ENCODE measurements at regions not wholly inside any gene's neighbourhood (a gene's known extent, or its start where the extent isn't known, plus 50 kb on each side); places are given as distances from the start of the nearest gene placed in this dataset.
"Not testable (repeated sequence)": the region's sequence is repeated elsewhere in the genome, so short reads cannot be mapped to it uniquely, and the experiment has no call there.

DNA sequence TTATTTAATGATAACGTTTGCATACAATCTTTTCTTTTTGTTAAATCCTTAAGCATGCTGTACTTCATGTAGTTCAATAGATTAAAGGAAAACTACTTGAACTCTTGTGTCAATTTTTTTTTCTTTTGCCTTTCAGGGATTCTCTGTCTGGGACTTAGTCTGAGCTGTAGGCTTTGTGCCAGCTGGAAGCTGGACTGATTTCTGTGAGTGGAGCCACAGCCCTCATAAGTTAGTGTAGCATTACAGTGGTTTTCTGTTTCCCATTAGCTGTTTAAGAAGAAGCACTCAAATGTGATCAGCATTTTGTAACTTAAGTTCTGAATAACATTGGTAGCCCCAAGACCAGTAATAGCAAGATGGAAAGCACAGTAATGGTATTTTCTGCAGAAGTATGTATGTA lies 330.6 kb upstream of the MEF2C start:
- DNase-seq (ENCODE audit: low read depth): no peak

DNA sequence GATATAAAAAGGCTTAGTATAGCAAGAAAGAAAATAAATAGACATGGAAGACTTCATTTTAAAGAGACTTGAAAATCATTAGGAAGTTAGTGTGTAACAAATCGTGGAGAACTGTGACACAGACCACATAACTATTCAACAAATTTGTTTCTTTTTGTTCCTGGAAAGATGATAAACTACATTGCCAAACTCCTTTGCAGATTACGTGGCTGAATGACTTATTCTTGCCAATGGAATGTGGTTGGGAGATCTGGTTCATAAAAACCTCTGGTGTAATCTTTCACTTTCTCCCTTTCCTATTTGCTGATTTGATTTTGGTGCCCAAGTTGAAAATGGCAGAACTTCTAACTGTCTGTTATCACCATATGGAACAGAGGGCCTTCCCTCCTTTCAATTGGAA lies 328.9 kb upstream of the MEF2C start:
- DNase-seq (ENCODE audit: low read depth): no peak

DNA sequence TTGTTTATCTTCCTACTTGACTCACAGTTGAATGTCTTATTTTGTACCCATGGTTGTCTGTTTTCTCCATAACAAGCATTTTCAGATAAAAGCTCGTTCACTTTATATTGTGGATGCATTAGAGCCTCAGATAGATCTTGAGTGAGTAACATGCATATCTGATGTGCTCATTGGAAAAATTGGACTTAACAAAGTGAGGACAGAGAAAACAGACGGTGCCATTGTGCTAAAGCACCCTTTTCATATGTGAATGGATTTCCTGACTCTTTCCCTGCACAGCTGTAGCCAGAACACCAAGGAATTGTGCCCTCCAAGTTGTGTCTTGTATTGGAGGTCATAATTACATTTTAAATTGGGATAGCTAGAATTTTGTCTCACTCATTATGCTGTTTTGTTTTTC lies 325.8 kb upstream of the MEF2C start:
- no peak for DNase-seq (ENCODE audit: low read depth)

DNA sequence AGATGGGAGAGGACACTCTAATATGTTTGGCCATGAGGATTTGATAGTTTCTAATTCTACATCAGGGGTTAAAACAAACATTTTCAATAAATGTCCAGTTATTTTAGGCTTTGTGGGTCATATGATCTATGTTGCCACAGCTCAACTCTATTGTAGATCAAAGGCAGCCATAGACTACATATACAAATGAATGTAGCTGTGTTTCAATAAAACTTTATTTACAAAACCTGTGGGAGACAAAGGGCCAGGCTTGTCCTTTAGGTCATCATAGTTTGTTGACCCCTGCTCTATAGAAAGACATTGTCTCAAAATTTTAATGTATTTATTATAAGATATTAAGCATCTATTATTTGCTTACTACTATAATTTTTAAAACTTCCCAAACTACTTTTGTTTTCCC lies 325.4 kb upstream of the MEF2C start:
- no peak for DNase-seq (ENCODE audit: low read depth)

DNA sequence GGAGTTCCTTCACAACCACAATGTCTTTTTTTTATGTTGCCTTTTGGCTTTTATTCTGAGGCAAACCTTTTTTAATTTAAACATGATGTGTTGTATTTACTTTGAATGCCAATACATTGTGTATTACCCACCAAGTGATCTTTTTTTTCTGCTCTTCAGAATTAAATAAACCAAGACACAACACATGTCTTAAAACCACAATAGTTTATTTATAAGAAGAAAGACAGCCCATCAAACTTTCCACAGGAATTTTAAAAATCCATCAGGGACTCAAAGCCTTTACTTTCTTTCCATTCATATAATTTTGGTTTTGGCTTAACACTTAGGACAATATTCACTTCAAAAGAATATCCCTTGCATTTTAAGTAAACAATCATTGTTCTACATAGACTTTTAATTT lies 321.8 kb upstream of the MEF2C start:
- DNase-seq (ENCODE audit: low read depth): no peak

DNA sequence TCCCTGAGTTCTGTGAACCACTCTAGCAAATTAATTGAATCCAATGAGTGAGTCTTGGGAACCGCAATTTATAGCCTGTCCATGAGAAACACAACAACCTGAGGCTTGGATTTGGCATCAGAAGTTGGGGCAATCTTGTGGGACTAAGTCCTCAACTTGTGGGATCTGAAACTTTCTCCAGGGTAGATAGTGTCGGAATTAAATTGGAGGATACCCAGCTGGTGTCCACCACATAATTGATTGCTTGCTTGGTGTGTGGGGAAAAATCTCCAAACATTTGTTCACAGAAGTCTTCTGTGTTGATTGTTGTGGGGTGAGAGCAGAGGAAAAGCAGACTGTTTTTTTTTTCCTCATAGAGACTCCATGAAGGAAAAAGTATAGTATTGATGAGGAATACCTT lies 320.6 kb upstream of the MEF2C start:
- DNase-seq (ENCODE audit: low read depth): no peak

DNA sequence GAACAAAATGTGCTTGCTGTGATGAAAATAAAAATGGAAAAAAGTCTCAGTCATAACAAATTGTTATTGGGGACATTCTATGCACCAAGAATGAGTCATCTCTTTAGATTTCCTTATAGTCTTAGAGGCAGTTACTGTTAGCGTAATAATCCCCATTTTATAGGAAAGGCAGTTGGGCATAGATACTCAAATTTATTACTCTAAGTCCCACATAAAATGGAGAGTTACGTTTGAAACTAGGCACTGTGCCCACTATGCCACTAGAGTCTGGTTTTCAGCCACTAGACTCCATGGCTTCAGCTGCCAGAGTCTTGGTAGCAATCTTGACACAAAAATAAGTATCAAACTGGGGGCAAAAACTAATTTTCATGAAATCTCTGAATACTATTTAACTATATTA lies 317.9 kb upstream of the MEF2C start:
- DNase-seq (ENCODE audit: low read depth): no peak

DNA sequence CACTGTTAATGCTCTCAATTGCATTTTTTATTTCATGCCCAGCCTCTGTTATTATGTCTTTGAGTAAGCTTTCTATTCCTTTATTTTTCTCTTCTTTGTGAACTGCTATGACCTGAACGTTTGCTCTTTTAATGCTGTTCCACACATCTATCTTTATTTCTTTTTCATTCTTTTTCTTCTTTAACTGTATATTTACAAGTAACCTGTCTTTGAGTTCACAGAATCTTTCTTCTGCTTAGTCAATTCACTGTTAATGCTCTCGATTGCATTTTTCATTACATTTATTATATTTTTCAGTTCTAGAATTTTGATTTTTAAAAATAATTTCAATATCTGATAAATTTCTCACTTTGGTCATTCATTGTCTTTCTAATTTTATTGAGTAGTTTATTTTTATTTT lies 316.3 kb upstream of the MEF2C start:
- no peak for DNase-seq (ENCODE audit: low read depth)

DNA sequence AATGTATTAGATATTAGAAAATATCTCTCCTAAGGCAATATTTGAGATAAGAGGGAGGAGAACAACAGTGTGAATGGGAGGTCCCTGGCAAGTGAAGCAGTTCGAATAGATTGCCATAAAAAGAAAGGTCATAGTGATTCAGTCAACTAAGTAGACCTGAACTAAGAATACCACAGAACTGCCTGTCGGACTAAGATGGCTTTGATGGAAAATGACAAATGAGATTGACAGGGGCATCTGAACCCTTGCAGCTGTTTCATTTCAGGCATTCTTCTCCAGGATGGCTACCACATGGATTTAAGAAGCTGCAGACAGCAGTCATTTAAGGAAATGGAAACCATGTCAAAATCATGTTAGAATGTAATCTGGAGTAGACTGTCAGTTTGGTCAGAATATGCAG lies 308.4 kb upstream of the MEF2C start:
- no peak for DNase-seq (ENCODE audit: low read depth)

DNA sequence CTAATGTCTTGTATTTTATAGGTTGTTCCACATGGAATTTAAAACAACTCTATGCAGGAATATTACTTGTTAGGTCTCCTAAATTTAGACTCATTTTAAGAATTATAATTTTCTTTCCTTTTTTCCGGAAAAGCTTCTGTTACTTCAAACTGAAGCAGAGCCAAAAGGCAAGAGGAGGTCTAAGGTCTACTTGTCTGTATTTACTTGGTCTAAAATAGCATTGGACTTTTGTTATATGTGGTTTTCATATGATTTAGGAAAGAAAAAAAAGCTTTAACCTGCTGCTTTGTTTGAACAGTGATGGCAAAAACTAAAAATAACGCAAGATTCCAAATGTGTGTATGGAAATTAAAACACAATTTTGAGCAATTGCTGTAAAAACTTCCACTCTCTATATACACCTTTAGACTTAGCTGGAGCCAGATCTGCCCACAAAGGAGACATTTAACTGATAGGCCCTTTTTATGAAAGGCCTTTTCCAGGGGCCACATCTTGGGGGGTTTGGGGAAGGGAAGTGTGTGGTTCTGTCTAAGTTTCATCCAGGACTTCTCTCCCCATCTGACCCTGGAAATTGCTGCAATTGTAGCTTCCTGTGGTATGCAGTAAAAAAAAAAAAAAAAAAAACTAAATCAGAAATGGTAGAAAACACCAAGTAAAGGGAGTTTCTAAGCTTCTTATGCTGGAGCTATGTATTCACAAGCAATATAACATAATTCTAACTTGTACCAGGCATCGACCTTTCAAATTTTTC lies 307.7 kb upstream of the MEF2C start:
- no peak for DNase-seq (ENCODE audit: low read depth)

DNA sequence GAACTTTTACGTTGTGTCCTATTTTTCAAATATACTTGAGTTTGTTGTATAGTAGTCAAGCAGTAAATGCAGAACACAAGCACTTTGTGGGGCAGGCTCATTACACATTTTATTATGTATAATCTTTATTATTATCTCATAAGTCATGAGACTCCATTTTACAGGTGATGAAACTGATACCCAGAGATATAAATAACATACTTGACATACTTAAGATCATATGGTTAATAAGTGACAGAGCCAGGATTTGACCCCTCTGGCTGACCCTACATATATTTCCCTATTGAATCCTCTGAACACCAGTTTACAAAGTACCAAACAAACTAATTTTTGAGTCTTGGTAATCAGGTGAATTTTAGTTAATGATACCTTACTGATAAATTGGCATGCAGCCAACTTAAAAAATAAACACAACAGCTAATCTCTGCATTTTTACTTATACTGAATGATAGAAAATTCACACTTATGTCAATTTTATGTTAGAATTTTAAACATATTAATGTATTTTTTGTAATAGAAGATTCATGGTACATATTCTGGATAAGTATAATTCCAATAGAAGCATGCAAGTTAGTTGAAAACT lies 305.0 kb upstream of the MEF2C start:
- DNase-seq (ENCODE audit: low read depth): no peak

DNA sequence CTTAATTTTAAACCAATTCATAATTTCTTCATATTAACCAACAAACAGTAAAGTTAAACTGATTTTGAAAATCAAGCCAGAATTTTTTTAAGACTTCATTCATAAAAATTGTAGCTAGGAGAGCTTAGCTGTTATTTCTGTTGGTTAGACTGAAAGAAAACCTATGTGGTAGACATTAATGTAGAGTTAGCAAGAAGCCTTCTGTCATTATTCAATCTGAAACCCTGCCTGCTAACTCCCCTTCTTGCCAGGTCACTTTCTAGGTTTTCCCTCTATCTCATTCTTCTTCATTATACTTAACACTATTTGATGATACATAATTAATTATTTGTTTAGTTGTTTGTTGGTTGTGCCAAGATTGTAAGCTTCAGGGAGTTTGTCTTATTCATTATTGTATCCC lies 304.3 kb upstream of the MEF2C start:
- no peak for DNase-seq (ENCODE audit: low read depth)

DNA sequence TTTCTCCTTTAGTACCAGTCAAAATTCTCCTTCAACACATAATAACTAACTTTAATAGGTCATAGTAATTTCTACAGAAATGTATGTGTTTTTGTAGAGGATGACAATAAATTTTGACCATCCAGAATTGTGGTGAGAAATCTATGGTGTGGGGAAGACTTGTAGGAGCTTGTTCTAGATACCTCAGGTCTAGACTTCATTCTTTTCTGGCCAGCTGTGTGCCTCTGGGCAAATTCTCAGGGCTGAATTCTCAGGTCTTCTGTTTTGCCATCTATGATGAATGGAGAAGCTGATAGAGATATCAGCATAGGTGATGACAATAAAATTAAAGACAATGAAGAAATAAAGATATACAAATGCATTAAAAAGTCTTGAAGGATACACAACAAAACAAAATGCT lies 298.6 kb upstream of the MEF2C start:
- no peak for DNase-seq (ENCODE audit: low read depth)

DNA sequence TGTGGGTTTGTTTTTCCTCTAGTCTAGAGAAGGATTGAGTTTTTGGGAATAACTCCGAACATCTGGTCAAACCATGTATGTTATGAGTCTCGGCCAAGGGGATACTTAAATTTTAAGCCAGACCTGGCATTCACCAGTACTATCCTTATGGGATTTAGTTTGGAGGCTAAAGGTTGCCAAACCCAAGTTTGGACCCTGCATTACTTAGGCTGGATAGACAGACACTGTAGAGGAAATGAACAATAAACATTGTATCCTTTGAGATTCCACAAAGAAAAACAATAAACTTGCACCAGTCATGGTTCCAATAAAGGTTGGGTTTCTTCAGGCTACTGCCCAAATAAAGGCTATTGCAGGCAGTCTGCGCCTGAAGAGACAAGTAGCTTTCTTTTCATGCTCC lies 296.7 kb upstream of the MEF2C start:
- no peak for DNase-seq (ENCODE audit: low read depth)

DNA sequence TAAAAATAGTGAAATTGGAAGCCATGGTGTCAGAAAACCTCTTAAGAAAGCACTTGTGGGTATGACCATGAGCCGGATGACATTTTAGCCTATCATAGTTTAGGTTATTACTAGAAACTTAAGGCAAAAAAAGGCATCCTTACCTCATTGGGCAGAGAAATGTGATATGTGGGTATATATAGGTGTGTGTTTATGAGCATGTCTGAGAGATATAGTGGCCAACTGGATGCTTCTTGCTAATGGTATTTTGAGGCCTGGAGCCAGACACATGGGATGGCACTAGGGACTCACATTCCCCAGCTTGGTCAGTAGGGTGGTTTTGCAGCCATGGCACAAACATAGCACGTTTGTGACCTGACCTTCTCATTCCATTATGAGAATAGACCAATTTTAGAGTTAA lies 295.6 kb upstream of the MEF2C start:
- DNase-seq (ENCODE audit: low read depth): no peak

DNA sequence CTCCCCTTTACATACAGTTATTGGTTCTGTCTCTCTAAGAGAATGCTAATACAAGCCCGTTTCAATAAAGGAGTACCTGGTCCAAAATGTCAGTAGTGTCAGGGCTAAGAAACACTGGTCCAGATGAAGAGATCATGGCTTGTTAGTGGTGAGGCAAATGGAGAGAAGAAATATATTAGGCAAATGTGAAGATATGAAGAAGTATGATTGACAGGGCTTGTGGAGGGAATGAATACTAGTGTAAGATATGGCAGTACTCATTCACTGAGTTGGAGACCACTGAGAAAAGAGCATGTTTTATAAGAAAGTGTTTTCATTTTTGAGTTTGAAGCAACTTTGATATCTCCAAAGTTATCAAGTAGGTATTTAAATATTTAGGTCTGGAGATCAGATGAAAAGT lies 290.5 kb upstream of the MEF2C start:
- DNase-seq (ENCODE audit: low read depth): no peak

DNA sequence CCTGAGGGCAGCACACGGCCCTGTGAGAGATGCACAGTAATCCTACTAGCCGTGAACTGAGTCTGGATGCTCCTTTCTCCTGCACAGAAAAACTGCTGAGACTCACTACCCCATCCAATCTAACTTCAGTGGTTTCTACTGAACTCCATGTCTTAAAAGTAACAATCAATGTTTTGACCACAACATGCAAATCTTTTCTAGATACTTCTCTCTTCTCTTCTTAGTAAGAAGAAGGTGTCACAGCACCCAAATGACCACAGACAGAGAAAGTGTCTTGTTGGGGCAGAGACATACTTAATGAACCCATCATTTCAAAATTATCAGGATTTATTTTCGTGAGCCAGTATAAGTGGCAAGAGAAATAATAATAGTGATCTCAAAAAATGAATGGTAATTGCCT lies 285.8 kb upstream of the MEF2C start:
- no peak for DNase-seq (ENCODE audit: low read depth)

DNA sequence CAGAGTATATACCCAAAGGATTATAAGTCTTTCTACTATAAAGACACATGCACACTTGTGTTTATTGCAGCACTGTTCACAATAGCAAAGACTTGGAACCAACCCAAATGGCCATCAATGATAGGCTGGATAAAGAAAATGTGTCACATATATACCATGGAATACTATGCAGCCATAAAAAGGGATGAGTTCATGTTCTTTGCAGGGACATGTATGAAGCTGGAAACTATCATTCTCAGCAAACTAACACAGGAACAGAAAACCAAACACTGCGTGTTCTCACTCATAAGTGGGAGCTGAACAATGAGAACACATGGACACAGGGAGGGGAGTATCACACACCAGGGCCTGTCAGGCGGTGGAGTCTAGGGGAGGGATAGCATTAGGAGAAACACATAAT lies 281.7 kb upstream of the MEF2C start:
- not testable (repeated sequence) for DNase-seq (ENCODE audit: low read depth)

DNA sequence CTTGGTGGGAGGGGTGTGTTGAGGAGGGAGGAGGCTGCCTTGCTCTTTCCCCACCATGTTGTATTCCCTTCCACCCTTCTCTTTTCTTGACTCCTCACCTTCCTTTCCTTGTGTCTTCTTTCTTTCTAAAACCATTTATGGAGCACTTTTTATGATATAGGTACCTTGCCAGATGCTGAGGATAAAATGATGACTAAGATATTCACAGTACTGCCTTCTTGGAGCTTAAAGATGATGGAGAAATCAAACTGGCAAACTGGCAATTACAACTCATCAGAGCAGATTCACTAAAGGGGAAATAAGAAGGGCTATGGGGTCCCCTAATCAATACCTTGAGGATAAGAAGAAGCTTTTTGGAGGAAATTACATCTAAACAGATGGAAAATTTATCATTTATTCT lies 273.2 kb upstream of the MEF2C start:
- no peak for DNase-seq (ENCODE audit: low read depth)

DNA sequence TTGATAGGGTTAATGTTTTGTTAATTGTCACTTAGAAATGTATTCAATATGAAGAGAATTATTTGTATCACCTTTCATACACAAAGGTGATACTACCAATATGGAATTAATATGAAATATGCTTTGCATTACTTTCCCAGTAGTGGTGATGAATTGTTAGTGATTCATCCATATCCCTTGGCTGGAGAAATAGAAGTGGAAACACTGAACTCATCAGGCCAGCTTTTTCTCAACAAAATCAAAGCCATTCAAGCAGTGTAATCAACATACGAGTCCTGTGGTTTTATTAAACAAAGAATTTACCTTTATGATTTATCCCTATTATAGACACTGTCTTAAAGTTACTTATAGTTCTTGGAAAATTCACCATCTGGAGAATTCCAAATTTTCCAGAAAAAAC lies 264.0 kb upstream of the MEF2C start:
- DNase-seq (ENCODE audit: low read depth): no peak

DNA sequence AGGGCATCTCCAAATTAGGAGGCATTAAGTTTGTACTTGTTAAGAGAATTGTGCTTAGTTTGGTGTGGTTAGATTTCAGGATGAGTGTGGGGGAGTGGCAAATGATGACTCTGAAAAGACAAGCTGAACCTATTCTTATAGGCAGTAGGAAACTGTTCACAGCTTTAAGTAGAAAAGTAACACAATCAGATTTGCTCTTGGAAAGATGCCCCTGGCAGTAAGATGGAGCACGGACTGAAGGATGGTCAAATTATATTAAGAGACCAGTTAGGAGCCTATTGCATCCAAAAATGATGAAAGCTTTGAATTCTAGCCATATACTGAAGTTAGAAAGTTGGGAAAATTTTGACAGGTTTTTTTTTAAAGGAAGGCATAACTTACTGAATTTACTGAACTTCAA lies 254.2 kb upstream of the MEF2C start:
- no peak for DNase-seq (ENCODE audit: low read depth)

DNA sequence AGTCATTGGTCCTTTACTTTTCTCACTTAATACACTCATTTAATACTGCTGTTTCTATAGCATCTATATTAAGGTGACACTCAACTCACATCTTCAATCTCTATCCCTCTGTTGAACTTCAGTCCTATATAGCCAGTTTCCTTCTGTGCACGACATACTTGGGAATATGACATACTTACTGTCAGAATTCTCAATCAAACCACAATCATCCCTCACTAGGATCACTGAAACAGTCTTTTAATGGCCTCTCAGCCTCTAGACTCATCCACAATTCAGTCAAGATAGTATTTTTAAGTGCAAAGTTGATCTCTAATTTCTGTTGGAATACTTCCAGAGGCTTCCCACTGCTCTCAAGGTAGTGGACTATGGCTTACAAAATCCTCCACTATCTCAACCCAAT lies 251.0 kb upstream of the MEF2C start:
- DNase-seq (ENCODE audit: low read depth): no peak

DNA sequence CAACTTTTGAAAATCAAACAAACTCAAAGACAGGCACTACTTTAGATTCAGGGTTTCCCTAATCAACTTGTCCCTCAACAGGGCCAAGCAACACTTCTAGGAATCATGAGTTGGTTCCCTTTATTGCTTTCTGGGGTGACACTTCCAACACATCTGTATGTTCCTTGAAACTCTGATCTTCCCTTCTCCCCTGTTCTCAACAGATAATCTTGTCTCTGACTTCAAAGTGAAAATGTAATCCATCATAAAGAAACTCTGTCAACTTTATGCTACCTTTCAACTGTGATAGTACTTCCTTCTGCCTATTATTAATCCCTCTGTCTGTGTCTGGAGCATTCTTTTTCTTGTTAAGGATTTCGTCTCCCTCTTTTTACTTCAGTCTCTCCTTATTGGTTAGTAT lies 250.1 kb upstream of the MEF2C start:
- no peak for DNase-seq (ENCODE audit: low read depth)

DNA sequence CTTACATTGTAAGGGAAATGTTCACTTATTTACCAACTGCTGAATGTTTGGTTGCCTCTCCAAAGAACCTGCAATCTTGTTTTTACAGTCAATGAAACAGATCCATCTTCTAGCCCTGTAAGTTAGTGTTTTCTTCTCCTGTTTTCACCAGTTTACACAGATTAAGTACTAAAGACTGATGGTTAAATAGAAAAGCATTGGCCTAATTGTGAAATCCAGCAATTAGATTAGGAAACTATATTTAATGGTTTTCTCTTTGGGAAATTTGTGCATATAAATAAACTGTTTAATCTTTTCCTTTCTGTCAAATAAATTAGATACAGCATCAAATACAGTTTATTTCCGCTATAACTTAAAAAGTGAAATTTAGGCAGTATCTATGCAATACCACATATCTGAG lies 247.9 kb upstream of the MEF2C start:
- no peak for DNase-seq (ENCODE audit: low read depth)
